ENCODE measurements at regions not wholly inside any gene's neighbourhood (a gene's known extent, or its start where the extent isn't known, plus 50 kb on each side); places are given as distances from the start of the nearest gene placed in this dataset.
A peak's percentile ranks its signal among the peaks of the same experiment; 100 is the strongest.

GRCh38 chr2:19456705-19457309 lies 98.4 kb upstream of the OSR1 start:
- no peak for DNase-seq (ENCODE audit: low spot score)

GRCh38 chr2:19454125-19454524 lies 95.7 kb upstream of the OSR1 start:
- no peak for DNase-seq (ENCODE audit: low spot score)

GRCh38 chr2:19442731-19443130 lies 84.3 kb upstream of the OSR1 start:
- DNase-seq (ENCODE audit: low spot score) = no peak

- DNase-seq (ENCODE audit: low spot score) = no peak
Observed at GRCh38 chr2:19439081-19439480, 80.7 kb upstream of the OSR1 start.

GRCh38 chr2:19435815-19436214 lies 77.4 kb upstream of the OSR1 start:
- peak; percentile 84 for DNase-seq (ENCODE audit: low spot score)

- no peak for DNase-seq (ENCODE audit: low spot score)
Observed at GRCh38 chr2:19434413-19434812, 76.0 kb upstream of the OSR1 start.

GRCh38 chr2:19426941-19427340 lies 68.5 kb upstream of the OSR1 start:
- no peak for DNase-seq (ENCODE audit: low spot score)

- no peak for DNase-seq (ENCODE audit: low spot score)
Observed at GRCh38 chr2:19426144-19426543, 67.7 kb upstream of the OSR1 start.

- DNase-seq (ENCODE audit: low spot score) = no peak
Observed at GRCh38 chr2:19425419-19425818, 67.0 kb upstream of the OSR1 start.

GRCh38 chr2:19419211-19419880 lies 60.9 kb upstream of the OSR1 start:
- DNase-seq (ENCODE audit: low spot score) = no peak

- no peak for DNase-seq (ENCODE audit: low spot score)
Observed at GRCh38 chr2:19416784-19417684, 58.6 kb upstream of the OSR1 start.

- DNase-seq (ENCODE audit: low spot score) = no peak
Observed at GRCh38 chr2:19416083-19416482, 57.7 kb upstream of the OSR1 start.

GRCh38 chr2:19409046-19409445 lies 50.6 kb upstream of the OSR1 start:
- no peak for DNase-seq (ENCODE audit: low spot score)

GRCh38 chr2:19408592-19408991 lies 50.2 kb upstream of the OSR1 start:
- DNase-seq (ENCODE audit: low spot score) = no peak
